HL-60 (cell line): ENCODE measurements at regions not wholly inside any gene's neighbourhood (a gene's known extent, or its start where the extent isn't known, plus 50 kb on each side); places are given as distances from the start of the nearest gene placed in this dataset.

Experiments used
- DNase-seq, 2 experiments: peaks; one replicate each; pipeline ENCODE4 v3.0.0-alpha.2; 2010 to 2020; ENCODE audit warnings: low read depth in 1 of 2, low spot score in 1 of 2
- H3K27ac ChIP-seq: fragments of 250-450 bp; sonication (Bioruptor Pico); replicated peaks from 2 replicates; pipeline ENCODE4 v1.5.1; 2020; ENCODE audit warnings: mild to moderate bottlenecking, moderate library complexity
- H3K27me3 ChIP-seq: fragments of 250-450 bp; sonication (Bioruptor Pico); 2 replicates; pipeline ENCODE4 v1.5.1; 2021; ENCODE audit warnings: mild to moderate bottlenecking, moderate library complexity; ENCODE audit not compliant: insufficient read depth, poor library complexity, severe bottlenecking
- H3K4me3 ChIP-seq: replicated peaks from 2 replicates; pipeline ENCODE4 v1.5.1; 2011; ENCODE audit warnings: mild to moderate bottlenecking, control low read depth, low read length; ENCODE audit not compliant: insufficient read depth
- CTCF ChIP-seq: IDR thresholded peaks from one replicate; pipeline ENCODE4 v1.5.1; 2011; ENCODE audit warnings: low read length, control low read depth, inconsistent platforms; ENCODE audit not compliant: insufficient read depth
- GABPA ChIP-seq: IDR thresholded peaks from 2 replicates; pipeline ENCODE4 v1.6.1; 2012; ENCODE audit warnings: low read depth
- POLR2AphosphoS5 ChIP-seq: IDR thresholded peaks from 2 replicates; pipeline ENCODE4 v1.6.1; 2012; ENCODE audit warnings: low read depth
- REST ChIP-seq: IDR thresholded peaks from 2 replicates; pipeline ENCODE4 v1.6.1; 2012; ENCODE audit warnings: low read depth; ENCODE audit not compliant: insufficient replicate concordance
- SPI1 ChIP-seq: IDR thresholded peaks from 2 replicates; pipeline ENCODE4 v1.6.1; 2012; ENCODE audit warnings: low read depth, mild to moderate bottlenecking, borderline replicate concordance

GRCh38 chr1:230550428-230550827 is 91.9 kb upstream of the COG2 start:
- no peak overlapping the region for H3K27ac ChIP-seq
- TF ChIP-seq POLR2AphosphoS5 (no peak), REST (no peak), GABPA (no peak), SPI1 (no peak), CTCF (no peak)
- peaks cover 4% of the 10 kb centered on the region for H3K27me3 ChIP-seq
- no peak for DNase-seq
- no peak overlapping the region for H3K4me3 ChIP-seq

- no peak for DNase-seq
- Histone ChIP-seq H3K27me3 (peaks cover 4% of the 10 kb centered on the region), H3K4me3 (no peak overlapping the region), H3K27ac (no peak overlapping the region)
- TF ChIP-seq SPI1 (no peak), POLR2AphosphoS5 (no peak), GABPA (no peak), REST (no peak), CTCF (no peak)
Measured at GRCh38 chr1:230549625-230550024, 92.7 kb upstream of the COG2 start.

GRCh38 chr1:230548997-230549396 is 93.3 kb upstream of the COG2 start:
- no peak overlapping the region for H3K4me3 ChIP-seq
- no peak overlapping the region for H3K27ac ChIP-seq
- TF ChIP-seq POLR2AphosphoS5 = no peak
- TF ChIP-seq SPI1 = no peak
- TF ChIP-seq CTCF = no peak
- TF ChIP-seq GABPA = no peak
- TF ChIP-seq REST = no peak
- peaks cover 4% of the 10 kb centered on the region for H3K27me3 ChIP-seq
- no peak for DNase-seq
